ENCODE measurements at regions not wholly inside any gene's neighbourhood (a gene's known extent, or its start where the extent isn't known, plus 50 kb on each side); places are given as distances from the start of the nearest gene placed in this dataset.

- Histone ChIP-seq H3K23me2 (ENCODE audit: insufficient read length, low read depth, low read length, poor library complexity, severe bottlenecking) (no peaks in the 10 kb centered on the region), H2BK120ac (ENCODE audit: low read depth, low read length, poor library complexity, severe bottlenecking) (no peak overlapping the region), H3K4ac (ENCODE audit: low read depth, low read length) (no peak overlapping the region), H4K91ac (ENCODE audit: insufficient read length, low read depth, low read length) (no peak overlapping the region), H3K4me1 (ENCODE audit: insufficient read depth, low read length) (no peaks in the 10 kb centered on the region), H3T11ph (ENCODE audit: low read length) (no peak overlapping the region), H3K18ac (ENCODE audit: insufficient read length, low read depth, low read length) (no peak overlapping the region), H2AFZ (ENCODE audit: low read length) (no peak overlapping the region), H3K79me1 (ENCODE audit: insufficient read depth, low read depth, low read length, poor library complexity, severe bottlenecking) (no peaks in the 10 kb centered on the region), H3K23ac (ENCODE audit: insufficient read length, low read depth, low read length) (no peak overlapping the region), H2BK12ac (ENCODE audit: insufficient read length, low read depth, low read length) (no peak overlapping the region), H2BK5ac (ENCODE audit: insufficient read length, low read length) (no peak overlapping the region), H4K20me1 (ENCODE audit: control insufficient read depth, insufficient read depth, insufficient read length) (no peaks in the 10 kb centered on the region), H3K9me3 (ENCODE audit: control insufficient read depth, low read depth, low read length) (no peaks in the 10 kb centered on the region), H3K56ac (ENCODE audit: insufficient read length, low read depth, low read length) (no peak overlapping the region), H2BK20ac (ENCODE audit: low read depth, low read length, poor library complexity, severe bottlenecking) (no peak overlapping the region), H3K79me2 (ENCODE audit: insufficient read depth, low read length) (no peaks in the 10 kb centered on the region), H3K4me2 (ENCODE audit: insufficient read depth, insufficient read length, low read length) (no peak overlapping the region), H4K5ac (ENCODE audit: insufficient read length, low read depth, low read length) (no peak overlapping the region), H3K14ac (ENCODE audit: insufficient read depth, low read length) (no peak overlapping the region), H2BK15ac (ENCODE audit: low read depth, low read length) (no peak overlapping the region), H4K8ac (replicated peaks; ENCODE audit: insufficient read length, low read depth, low read length) (no peak overlapping the region), H2AK5ac (ENCODE audit: insufficient read length, low read length) (no peak overlapping the region), H3K27ac (ENCODE audit: insufficient read length, low read depth, low read length) (no peak overlapping the region), H3K27me3 (ENCODE audit: insufficient read depth, low read length) (no peaks in the 10 kb centered on the region), H3K9ac (ENCODE audit: extremely low read depth, insufficient read length, low read length) (no peak overlapping the region)
- no CpG with 5 or more reads among the region's 3 CpGs for WGBS (ENCODE audit: extremely low coverage, insufficient read length, low lambda C conversion rate)
- H3K4me1 Mint-ChIP-seq: peaks cover 5 to 12% of the 10 kb centered on the region in 2 experiments; a peak in 3 of 4 replicates
- TF ChIP-seq CTCF (conservative IDR thresholded peaks at IDR 0.05): no peak
- H3K4me3 Mint-ChIP-seq: no peak overlapping the region
- DNase-seq: no peak
- H3K9me3 Mint-ChIP-seq: no peaks in the 10 kb centered on the region
- H3K36me3 Mint-ChIP-seq (ENCODE audit: insufficient read depth in 1 of 3, low read depth in 3 of 3): no peaks in the 10 kb centered on the region
- H3K27ac Mint-ChIP-seq: no peak overlapping the region
- no peaks in the 10 kb centered on the region for H3K27me3 Mint-ChIP-seq (ENCODE audit: low read depth)
Measured at GRCh38 chr3:176787506-176787905, 409.8 kb downstream of the TBL1XR1 start.

All from H9 (cell line).